GM12872 (cell line): ENCODE measurements at regions not wholly inside any gene's neighbourhood (a gene's known extent, or its start where the extent isn't known, plus 50 kb on each side); places are given as distances from the start of the nearest gene placed in this dataset.

Experiments
- CTCF ChIP-seq: IDR thresholded peaks from 3 replicates; pipeline ENCODE4 v1.5.1; 2011; ENCODE audit warnings: low read depth, mild to moderate bottlenecking, low read length, moderate library complexity; ENCODE audit not compliant: insufficient read depth

DNA sequence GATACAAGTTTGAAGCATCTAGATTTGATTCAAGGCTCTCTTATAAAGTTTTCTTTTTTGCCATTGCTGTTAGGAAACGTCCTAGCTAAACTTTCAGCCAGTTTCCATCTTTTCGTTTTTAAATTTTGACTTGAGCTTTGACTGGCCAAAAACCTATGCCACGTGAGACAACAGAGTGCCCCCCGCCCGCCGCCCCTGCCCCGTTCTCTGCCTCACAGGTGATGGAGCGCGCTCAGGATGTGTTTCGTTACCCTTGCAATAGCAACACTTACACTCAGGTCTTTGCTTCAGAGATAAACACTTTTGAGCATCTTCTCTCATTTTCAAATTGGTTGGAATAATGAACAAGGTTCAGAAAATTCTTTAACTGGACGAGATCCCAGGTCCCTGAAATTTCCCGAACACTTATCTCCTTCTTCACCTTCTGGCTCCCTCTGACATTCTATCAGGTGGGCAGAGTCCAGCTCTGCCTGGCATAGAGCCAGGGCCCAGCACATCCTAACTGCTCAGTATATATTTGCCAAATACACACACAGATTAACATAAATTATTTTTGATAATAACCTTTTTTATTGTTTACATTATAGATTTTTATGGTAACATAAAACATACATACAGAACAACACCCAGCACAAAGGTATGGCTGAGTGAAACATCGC, 301.1 kb downstream of the IRS2 start:
- TF ChIP-seq CTCF: no peak

GRCh38 chr13:109483284-109483683, 303.1 kb downstream of the IRS2 start:
- no peak for TF ChIP-seq CTCF

GRCh38 chr13:109481040-109481439, 305.3 kb downstream of the IRS2 start:
- TF ChIP-seq CTCF: no peak

DNA sequence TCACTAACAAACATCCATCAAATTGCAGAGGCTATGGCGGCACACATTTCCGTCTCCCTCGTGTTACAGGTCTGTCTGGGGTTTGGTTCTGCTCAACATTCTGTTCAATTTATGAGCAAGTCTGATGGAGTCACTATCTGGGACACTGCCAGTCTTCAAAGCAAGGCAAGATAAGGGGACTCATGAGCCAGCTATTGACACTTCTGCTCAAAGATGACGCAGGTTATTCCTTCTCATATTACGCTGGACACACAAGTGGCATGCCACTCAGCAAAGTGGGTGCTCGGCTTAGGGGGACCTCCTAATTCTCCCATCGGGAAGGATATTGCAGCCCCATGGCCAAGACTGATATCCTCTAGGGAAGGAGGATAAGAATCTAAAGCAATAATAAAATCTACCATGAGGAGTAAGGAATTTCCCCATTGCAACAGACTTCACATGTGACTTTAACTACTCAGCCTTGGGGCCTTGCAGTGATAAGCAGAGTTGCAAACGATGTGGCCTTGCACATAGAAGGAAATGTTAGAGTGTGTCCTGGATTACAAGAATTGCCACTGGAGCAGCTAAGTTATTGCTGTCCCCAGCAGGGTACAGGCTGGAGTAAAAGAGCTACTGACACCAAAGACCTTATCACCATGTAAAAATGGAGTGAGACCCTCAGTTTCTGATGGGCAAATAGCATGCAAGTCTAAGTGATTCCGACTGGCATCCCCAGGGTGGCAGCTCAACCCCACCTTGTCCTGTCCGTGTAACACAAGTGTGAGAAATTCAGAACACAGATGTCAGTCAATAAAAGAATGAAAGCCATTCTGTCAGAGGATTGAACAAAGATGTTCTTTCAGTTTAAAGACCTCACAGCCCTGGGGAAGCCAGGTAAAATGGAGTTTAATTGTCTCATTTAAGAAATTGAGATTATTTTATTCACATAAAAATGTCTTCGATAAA, 306.1 kb downstream of the IRS2 start:
- TF ChIP-seq CTCF: no peak

DNA sequence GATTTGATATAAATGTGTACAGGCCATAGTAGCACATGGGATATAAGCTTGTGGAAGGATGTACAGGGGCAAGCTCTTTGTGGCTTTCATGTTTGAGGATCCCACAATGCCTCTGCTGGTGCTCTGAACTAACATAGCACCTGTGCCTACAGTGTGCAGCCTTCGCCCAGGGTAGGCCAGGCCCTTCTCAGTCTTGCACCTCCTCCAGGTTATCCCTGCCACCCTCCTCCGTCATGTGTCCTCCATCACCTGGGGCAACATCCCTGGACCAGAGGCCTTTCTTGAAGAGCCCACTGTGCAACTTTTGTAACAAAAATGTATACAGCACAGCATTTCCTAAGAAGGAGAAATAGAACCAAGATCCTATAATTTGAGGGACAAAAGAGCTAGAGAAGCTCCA, 306.8 kb downstream of the IRS2 start:
- no peak for TF ChIP-seq CTCF

- TF ChIP-seq CTCF: no peak
These were observed 310.4 kb downstream of the IRS2 start for GRCh38 chr13:109476001-109476400.

DNA sequence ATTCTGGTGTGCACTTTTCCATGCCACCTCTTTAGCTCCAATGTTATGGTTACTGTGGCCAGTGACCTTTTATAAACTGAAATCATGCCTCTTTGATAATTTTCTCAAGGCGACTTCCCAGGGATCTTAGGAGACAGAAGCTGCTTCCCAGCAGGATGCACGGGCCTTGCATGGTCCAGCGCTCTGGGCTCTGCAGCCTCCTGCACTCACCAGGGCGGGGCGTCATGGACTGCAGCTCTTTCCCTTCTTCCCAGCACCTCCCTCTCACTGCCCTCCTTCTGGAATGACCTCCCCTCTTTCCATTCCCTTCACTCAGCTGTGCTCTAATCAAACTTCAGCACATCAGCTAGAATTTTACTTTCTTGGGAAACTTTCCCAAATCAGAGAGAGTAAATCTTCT, 318.3 kb downstream of the IRS2 start:
- no peak for TF ChIP-seq CTCF
